ENCODE measurements at regions not wholly inside any gene's neighbourhood (a gene's known extent, or its start where the extent isn't known, plus 50 kb on each side); places are given as distances from the start of the nearest gene placed in this dataset.
A peak's percentile ranks its signal among the peaks of the same experiment; 100 is the strongest.
"Not testable (repeated sequence)": the region's sequence is repeated elsewhere in the genome, so short reads cannot be mapped to it uniquely, and the experiment has no call there.

DNA sequence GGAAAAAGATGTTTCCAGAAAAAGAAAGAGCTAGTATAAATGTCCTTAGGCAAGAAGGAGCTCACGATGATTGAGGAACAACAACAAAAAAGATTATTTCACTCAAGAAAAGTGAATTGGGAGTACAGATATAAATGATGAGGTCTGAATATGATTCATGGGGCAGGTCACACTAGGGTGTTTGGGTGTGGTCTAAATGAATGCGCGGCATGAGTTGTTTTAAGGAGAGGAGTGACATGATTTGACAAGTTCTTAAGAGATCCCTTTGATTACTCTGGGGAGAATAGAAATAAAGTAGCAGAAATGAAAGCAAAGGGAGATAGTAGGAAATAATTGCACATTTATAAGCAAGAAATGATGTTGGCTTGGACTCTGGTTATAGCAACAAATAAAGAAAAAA, 59.3 kb downstream of the NUTM2D start:
- not testable (repeated sequence) for H3K4me3 ChIP-seq (ENCODE audit: control insufficient read depth, low read depth, low read length); DNase-seq (ENCODE audit: low read depth)

DNA sequence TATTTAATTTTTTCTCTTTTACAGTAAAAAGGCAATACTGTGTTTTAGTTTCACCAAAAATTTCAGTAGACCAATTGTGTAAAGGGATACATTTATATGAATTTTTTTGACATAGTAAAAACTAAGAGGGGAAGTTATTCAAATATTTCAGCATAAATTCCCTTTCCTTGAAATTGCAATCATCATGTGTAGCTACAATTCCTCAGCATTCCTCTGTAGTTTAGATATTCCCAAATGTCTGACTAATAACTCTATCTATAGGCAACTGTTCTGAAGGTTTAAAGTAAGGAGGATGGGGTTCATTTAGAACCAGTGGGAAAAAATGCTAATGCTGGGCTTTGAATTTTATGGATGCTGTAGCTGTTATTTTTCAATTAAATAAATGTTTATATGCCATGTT, 65.1 kb downstream of the NUTM2D start:
- DNase-seq (ENCODE audit: low read depth); H3K4me3 ChIP-seq (ENCODE audit: control insufficient read depth, low read depth, low read length): not testable (repeated sequence)

DNA sequence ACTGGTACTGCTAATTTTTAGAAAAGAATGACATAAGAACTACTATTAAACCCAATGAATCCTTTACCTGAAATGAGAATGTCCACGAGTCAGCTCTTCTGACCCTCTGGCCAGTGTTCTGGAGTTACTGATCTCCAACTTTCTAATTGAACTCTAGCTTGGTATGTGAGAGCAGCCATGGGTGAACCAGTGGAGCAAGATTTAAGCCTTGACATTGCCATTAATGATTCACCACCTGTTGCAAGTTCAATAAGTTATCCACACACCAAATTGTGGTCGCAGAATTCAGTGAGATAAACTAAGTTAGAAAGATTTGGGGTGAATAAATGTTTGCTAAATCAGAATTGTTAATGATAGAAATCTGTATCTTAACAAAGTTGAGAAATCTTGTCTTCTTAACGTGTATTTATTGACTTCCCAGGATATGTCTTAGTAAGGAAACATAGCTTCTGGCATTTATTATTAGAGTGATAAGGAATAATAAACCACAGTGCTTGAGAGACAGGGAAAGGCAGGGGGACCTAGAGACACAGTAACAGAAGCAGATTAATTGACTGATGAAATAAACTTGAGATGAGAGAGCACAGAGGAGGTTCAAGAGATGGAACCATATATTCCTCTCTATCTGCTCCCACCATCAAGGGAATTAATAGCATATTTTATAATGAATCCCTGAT, 67.3 kb downstream of the NUTM2D start:
- DNase-seq (ENCODE audit: low read depth); H3K4me3 ChIP-seq (ENCODE audit: control insufficient read depth, low read depth, low read length): not testable (repeated sequence)

DNA sequence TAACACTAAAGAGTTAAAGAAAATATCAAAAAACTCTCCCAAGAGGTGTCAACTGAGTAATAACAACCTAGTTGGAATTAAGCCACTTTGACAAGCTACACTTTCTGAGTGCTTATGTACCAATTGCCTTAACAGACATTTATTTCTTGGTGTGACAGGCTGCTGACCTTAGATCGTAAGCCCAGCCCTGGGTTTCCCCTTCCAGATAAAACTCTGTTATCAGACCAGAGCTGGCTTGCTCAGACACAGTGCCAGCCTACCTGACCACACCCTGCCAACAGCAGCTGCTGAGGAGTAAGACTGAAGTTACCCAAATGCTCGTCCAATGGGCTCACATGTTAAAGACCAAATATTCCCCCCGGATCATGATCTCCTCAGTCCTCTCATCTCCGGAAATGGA, 70.9 kb upstream of the MINPP1 start:
- not testable (repeated sequence) for H3K4me3 ChIP-seq (ENCODE audit: control insufficient read depth, low read depth, low read length); DNase-seq (ENCODE audit: low read depth)

DNA sequence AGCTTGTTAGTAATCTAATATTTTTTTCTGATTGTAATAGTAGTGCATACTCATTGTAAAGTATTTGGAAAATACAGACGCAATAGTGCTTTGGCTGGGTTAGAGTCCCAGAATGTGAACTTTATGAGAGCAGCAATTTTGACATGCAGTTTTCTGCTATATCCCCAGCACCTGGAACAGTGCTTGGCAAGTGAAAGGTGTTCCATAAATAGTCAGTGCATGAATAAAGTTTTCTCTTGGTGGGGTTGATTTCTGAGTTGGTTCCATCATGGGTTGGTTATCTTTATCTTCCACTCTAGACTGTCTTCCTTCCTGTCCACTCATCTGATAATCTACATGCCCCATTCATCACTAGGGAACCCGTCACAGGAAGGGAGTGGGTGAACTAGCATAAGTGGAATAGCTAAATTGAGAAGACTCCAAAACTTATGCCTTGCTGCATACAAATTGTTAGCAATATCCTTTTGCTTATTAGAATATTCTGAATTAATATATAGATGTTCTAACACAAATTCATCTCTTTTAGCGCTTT, 69.3 kb upstream of the MINPP1 start:
- not testable (repeated sequence) for H3K4me3 ChIP-seq (ENCODE audit: control insufficient read depth, low read depth, low read length); DNase-seq (ENCODE audit: low read depth)

DNA sequence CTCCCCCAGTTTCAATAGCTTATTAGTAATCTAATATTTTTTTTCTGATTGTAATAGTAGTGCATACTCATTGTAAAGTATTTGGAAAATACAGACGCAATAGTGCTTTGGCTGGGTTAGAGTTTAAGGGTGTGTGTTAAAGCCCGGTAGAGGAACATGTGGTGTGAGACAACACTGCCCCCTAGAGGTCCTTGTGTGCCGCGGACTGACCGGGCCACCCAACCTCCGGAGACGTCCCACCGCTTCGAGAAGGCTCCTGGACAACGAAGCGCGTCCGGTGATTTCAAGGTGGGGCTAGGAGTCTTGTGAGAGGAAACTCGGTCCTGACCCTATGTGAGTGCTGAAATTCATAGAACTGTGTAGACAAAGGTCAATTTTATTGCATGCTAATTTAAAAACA, 68.6 kb upstream of the MINPP1 start:
- not testable (repeated sequence) for DNase-seq (ENCODE audit: low read depth); H3K4me3 ChIP-seq (ENCODE audit: control insufficient read depth, low read depth, low read length)

DNA sequence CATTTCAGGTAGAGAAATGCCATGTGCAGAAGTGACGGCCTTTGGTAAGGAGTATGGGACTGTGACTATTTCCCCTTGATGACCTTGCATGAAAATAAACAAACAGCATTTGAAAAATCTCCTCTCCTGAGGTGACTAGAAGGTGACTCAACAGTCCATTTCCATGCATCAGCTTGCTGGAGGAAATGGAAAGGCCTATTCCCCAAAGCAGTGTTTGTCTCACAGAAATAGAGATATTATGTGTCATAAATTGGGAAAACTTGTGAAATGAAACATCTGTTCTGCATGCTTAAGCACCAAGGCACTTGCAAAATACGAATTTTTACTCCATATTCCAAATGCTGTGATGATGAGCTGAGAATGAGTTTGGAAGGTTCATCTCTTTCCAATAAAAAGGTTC, 67.2 kb upstream of the MINPP1 start:
- DNase-seq (ENCODE audit: low read depth): peak; percentile 11
- H3K4me3 ChIP-seq (ENCODE audit: control insufficient read depth, low read depth, low read length): not testable (repeated sequence)

All from AG09309 (cell line).